Fibroblast of villous mesenchyme (primary cell): ENCODE measurements at regions not wholly inside any gene's neighbourhood (a gene's known extent, or its start where the extent isn't known, plus 50 kb on each side); places are given as distances from the start of the nearest gene placed in this dataset.

Experiments used
- DNase-seq: peaks from one replicate; pipeline ENCODE4 v3.0.0-alpha.2; 2010; ENCODE audit warnings: low read depth
- H3K4me3 ChIP-seq: 2 replicates; pipeline ENCODE4 v1.5.1; 2011; ENCODE audit warnings: low read depth, mild to moderate bottlenecking, low read length
- CTCF ChIP-seq: IDR thresholded peaks from 2 replicates; pipeline ENCODE4 v1.5.1; 2012; ENCODE audit warnings: low read depth, mild to moderate bottlenecking, low read length; ENCODE audit not compliant: insufficient read depth

GRCh38 chr15:58279654-58280053 is 141.5 kb downstream of the AQP9 start:
- DNase-seq: no peak
- TF ChIP-seq CTCF: no peak
- H3K4me3 ChIP-seq: no peak overlapping the region

- H3K4me3 ChIP-seq: no peak overlapping the region
- DNase-seq: peak; percentile 61
- TF ChIP-seq CTCF: no peak
Measured at GRCh38 chr15:58282060-58282708, 144.0 kb downstream of the AQP9 start.

GRCh38 chr15:58283302-58283701 is 145.1 kb downstream of the AQP9 start:
- TF ChIP-seq CTCF: no peak
- no peak overlapping the region for H3K4me3 ChIP-seq

GRCh38 chr15:58284293-58284692 is 146.1 kb downstream of the AQP9 start:
- no peak for TF ChIP-seq CTCF
- H3K4me3 ChIP-seq: no peak overlapping the region
- no peak for DNase-seq

More at GRCh38 chr15:58283302-58283701, 145.1 kb downstream of the AQP9 start:
- DNase-seq: no peak

GRCh38 chr15:58285212-58285920 is 146.4 kb upstream of the LIPC start:
- H3K4me3 ChIP-seq: no peak overlapping the region
- no peak for TF ChIP-seq CTCF
- DNase-seq: no peak

- peak; percentile 8 for DNase-seq
- no peak overlapping the region for H3K4me3 ChIP-seq
- TF ChIP-seq CTCF: no peak
Measured at GRCh38 chr15:58285921-58286278, 145.9 kb upstream of the LIPC start.
